Activated CD8-positive, alpha-beta memory T cell treated with anti-CD3 and anti-CD28 coated beads, Interleukin-2, amount 50 U/mL, for 1 hour (primary cell): ENCODE measurements at regions not wholly inside any gene's neighbourhood (a gene's known extent, or its start where the extent isn't known, plus 50 kb on each side); places are given as distances from the start of the nearest gene placed in this dataset.
"Not testable (repeated sequence)": the region's sequence is repeated elsewhere in the genome, so short reads cannot be mapped to it uniquely, and the experiment has no call there.

Experiments used
- DNase-seq: peaks from one replicate; pipeline ENCODE4 v3.0.0-alpha.2; 2020; ENCODE audit errors: extremely low read depth

DNA sequence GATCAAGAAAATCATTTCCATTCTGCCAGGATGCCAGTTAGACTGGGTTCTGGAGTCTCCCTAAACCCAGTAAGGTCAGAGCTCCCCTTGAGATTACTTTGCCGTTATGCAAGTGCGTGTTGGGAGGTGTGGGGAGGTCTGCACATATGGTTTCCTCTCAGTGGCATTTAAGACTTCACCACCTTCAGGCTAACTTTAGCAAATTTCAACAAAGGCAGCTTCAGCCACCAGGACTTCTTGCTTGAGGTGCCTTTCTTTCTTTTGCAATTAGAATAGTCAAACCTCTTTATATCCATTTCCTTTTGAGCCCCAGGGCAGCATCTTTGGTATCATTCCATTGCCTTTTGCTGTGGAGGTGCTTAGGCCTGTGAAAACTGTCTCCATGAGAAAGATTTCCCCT, 117.2 kb upstream of the CCND2 start:
- no peak for DNase-seq

- DNase-seq = no peak
These were observed 118.8 kb upstream of the CCND2 start for GRCh38 chr12:4154672-4155225.

DNA sequence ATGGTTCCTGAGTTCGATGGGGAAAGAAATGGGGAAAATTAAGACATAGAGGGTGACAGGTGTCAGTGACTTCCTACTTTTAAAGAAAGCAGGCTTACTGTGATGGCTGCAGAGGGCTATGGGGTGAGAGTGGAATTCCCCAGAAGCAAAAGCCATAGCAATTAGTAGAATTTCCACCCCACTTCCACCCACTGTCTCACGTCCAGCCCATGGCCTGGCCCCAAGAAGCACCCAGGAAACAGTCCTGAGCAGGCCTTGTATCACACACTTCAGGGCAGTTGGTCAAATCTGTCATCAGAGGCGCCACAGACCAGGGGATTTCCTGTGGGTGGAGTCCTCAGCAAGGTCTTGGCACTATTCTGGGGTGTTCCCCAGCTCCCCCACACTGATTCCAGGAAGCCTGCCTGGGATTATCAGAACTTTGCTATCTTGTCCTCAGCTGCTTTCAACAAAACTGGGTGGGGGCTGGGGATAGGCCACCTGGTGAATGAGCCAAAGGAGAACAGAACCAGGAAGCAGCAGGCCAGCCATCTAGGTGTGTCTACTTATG, 120.1 kb upstream of the CCND2 start:
- DNase-seq = no peak

DNA sequence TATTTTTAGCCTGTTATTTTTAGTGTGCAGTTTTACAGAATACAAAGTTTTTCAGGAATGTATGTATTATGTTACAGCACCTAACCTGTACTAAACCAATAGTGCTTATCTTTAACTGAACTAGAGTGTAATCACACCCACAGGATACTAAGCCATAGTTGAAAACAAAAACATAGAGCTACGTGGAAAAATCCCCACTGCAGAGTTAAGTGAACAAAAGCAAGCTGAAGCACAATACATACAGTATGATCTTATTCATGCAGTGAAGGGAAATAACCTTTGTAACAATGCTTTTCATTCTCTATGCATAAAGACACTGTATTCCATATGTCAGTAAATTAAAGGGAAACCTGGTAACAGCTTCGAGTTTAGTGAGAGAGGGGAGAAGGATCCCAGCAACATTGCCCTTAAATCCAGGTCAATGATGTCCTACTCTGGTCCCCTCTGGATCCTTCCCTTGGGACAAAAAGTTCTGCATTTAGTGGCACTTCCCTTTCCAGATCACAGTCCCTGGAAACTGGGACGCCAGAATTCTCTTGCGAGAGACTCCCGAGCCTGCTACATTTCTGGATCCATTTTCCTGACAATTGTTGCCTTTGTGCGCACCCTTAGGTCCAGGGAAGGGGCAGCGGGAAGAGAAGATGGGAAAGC, 121.3 kb upstream of the CCND2 start:
- DNase-seq = no peak

DNA sequence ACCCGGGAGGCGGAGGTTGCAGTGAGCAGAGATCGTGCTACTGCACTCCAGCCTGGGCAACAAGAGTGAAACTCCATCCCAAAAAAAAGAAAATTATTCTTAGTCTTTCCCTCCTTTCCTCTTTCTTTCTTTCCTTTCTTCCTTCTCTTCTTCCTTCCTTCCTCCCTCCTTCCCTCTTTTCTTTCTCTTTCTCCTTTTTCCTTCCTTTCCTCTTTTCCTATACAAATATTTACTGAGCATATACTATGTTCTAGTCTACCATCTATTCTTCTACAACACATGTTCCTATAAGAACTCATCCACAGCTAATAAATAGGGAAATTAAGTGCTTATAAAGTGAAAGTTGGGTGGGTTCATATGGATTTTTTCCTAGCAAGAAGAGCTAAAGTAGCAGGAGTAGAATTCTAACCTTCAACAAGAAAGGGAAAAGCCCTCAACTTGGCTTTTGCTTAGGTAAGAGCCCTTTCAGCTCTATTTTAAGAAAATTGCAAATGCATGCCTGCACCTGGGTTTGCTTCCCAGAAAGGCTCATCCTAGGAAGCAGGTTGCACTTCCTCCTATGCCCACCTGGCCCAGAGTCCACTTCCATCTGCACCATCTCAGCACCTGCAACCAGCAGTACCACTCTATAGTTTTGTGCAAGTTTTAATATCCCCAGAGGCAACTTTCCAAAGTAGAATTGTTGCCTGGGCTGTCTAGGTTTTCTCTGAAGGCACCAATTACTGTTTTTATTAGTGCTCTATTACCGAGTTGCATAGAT, 122.0 kb upstream of the CCND2 start:
- DNase-seq = no peak

DNA sequence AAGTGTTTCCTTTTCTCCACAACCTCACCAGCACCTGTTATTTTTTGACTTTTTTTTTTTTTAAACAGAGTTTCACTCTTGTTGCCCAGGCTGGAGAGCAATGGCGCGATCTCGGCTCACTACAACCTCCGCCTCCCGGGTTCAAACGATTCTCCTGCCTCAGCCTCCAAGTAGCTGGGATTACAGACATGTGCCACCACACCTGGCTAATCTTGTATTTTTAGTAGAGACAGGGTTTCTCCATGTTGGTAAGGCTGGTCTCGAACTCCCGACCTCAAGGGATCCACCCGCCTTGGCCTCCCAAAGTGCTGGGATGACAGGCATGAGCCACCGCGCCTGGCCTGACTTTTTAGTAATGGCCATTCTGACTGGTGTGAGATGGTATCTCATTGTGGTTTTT, 123.2 kb upstream of the CCND2 start:
- DNase-seq = not testable (repeated sequence)

DNA sequence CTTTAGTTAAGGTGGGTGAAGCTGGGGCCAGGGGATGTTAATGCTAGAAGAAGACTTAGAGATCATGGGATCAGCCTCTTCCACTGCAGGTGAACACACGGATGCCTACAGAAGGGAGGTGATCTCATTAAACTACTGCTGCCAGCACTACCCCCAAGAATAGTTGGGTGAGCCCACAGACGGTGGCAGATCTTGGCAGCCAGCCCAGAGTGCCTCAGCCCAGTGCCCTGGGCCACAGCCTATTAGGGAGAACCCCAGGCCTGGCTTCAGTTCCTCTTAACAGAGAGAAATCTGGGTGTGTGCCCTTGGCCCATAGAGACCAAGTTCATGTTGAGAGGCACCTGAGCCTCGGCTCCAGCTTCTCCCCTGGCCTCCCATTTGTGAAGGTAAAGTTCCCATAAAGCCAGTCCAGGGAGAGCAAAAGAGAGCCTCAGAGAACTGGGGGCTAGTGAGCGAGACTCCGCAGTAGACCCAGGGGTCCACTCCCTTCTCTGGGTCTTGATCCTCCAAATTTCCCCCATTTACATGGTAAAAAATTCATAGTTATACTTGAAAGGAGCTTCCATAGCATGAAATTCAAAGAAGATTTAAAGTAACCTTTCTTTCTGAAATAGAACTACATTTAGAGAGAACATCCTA, 125.0 kb upstream of the CCND2 start:
- DNase-seq = no peak

- no peak for DNase-seq
These were observed 126.5 kb upstream of the CCND2 start for GRCh38 chr12:4147031-4147481.

GRCh38 chr12:4145990-4146859, 127.3 kb upstream of the CCND2 start:
- DNase-seq = no peak

DNA sequence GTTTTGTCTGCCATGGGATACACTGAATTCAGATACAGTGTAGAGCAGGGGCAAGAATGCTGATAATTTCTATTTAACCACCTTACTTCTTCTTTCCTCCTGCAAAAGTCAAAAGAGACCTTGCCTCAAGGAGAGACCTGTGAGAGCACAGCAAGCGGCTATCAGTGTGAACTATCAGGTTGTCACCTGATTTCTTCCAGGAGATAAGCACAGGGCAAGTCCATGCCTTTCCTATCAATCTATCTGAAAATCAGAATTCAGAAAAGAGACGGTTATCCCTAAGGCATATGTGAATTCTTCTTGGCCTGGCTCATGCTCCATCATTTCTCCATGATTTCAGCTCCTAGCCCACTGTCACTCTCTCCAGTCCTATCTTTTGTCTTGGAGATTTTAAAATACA, 128.9 kb upstream of the CCND2 start:
- DNase-seq = no peak

DNA sequence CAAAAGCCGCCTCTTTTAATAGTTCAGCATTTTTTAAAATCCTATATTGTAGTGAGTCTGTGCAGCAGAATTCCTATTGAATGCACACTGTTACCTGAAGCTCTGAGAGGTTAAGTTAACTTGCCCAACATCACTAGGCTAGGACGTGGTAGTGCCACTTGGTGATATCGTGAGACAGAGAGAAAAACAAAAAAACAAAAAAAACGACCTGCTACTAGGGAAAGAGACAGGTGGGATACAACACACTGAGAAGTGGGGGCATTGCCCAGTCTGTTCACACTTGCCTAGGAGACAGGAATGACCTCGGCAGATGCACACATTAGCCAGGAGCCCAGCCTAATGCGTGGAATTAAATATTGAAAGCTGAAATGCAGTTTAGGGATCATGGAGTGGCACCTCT, 129.7 kb upstream of the CCND2 start:
- DNase-seq = no peak

- no peak for DNase-seq
These were observed 132.0 kb upstream of the CCND2 start for GRCh38 chr12:4141348-4142270.

DNA sequence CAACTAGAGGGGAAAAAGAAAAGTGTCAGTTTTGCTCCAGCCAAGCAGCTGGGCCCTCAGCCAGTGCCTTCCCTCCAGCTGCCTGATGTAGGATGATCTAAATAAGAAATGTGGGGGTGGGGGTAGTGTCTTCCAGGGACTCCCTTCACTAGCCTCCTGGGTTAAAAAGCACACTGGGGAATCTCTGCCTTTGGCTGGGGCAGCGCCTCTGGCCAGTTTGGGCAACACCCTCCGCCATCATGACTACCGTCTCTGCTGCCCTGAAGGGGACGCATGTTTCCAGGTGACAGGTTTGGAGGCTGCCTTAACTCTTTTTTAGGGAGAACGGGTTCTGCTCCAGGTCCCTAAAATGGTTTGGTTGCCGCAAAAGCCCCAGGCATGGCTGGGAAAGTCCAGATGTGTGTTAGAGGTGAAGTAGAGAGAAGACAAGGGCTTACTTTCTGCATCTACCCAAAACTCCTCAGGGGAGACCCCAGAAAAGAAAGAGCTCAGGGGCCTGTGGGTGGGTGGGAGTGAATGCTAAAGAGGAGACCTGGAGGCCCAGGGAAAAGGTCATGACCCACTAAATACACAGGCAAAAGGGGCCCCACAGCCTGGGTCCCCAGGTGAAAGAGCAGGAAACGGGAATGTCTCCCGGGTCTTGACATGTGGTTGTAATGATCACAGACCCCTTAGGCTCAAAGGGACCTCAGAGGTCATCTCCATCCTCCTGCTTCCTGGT, 132.8 kb upstream of the CCND2 start:
- DNase-seq = no peak

DNA sequence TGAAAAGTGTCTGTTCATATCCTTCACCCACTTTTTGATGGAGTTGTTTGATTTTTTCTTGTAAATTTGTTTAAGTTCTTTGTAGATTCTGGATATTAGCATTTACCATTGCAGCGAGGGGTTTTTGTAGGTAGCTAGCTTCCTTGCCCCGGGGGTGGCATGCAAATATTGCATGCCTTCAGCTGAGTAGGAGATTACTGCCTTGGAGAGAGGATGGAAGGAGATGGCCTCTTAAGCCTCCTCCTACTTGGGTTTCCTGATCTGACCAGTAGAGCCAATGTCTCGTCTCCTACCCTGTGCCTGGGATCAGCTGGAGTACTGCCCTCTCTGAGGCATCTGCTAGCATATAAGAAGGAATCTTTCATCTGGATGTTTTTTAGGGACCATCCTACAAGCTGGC, 134.4 kb upstream of the CCND2 start:
- DNase-seq = no peak

DNA sequence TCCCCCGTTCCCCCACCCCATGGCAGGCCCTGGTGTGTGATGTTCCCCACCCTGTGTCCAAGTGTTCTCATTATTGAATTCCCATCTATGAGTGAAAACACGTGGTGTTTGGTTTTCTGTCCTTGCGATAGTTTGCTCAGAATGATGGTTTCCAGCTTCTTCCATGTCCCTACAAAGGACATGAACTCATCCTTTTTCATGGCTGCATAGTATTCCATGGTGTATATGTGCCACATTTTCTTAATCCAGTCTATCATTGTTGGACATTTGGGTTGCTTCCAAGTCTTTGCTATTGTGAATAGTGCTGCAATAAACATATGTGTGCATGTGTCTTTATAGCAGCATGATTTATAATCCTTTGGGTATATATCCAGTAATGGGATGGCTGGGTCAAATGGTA, 135.0 kb upstream of the CCND2 start:
- DNase-seq = not testable (repeated sequence)

- no peak for DNase-seq
These were observed 135.5 kb upstream of the CCND2 start for GRCh38 chr12:4138051-4138450.

DNA sequence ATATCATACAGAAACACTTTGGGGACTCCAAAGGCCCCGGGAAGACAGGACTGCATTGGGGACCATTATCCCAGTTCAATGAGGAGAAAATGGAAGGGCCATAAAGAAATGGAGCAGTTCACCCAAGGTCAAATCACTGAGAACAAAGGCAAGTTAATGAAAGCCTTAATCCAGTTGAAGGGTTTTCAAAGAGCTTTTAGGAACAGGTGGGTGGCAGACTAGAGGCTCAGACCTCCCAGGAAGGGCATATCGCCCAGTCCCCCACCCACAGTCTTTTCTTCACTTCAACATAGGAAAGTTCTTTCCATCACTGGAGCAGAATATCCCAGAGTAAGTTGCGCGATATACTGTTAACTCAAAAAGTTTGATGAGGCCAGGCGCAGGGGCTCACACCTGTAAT, 136.1 kb upstream of the CCND2 start:
- DNase-seq = no peak

- DNase-seq = no peak
These were observed 136.5 kb upstream of the CCND2 start for GRCh38 chr12:4137015-4137414.

GRCh38 chr12:4135919-4136605, 137.5 kb upstream of the CCND2 start:
- DNase-seq = no peak
